HG03135 (cell line): ENCODE measurements at regions not wholly inside any gene's neighbourhood (a gene's known extent, or its start where the extent isn't known, plus 50 kb on each side); places are given as distances from the start of the nearest gene placed in this dataset.
"Not testable (repeated sequence)": the region's sequence is repeated elsewhere in the genome, so short reads cannot be mapped to it uniquely, and the experiment has no call there.

Experiments used
- ATAC-seq: cut with Tn5 transposase; IDR thresholded peaks from one replicate; pipeline ENCODE4 v1.9.1; 2021; ENCODE audit warnings: mild to moderate bottlenecking, moderate library complexity; ENCODE audit not compliant: unreplicated experiment

GRCh38 chr3:164927728-164928127, 150.6 kb downstream of the SI start:
- no peak for ATAC-seq

- ATAC-seq = no peak
Measured at GRCh38 chr3:164918905-164919304, 159.4 kb downstream of the SI start.

DNA sequence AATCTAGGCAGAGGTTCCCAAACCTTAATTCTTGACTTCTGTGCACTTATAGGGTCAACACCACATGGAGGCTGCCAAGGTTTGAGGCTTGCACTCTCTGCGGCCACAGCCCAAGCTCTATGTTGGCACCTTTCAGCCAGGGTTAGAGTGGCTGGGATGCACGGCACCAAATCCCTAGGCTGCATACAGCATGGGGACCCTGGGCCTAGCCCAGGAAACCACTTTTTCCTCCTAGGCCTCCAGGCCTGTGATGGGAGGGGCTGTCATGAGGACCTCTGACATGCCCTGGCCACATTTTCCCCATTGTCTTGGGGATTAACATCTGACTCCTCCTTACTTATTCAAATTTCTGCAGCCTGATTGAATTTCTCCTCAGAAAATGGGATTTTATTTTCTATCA, 165.4 kb downstream of the SI start:
- no peak for ATAC-seq

DNA sequence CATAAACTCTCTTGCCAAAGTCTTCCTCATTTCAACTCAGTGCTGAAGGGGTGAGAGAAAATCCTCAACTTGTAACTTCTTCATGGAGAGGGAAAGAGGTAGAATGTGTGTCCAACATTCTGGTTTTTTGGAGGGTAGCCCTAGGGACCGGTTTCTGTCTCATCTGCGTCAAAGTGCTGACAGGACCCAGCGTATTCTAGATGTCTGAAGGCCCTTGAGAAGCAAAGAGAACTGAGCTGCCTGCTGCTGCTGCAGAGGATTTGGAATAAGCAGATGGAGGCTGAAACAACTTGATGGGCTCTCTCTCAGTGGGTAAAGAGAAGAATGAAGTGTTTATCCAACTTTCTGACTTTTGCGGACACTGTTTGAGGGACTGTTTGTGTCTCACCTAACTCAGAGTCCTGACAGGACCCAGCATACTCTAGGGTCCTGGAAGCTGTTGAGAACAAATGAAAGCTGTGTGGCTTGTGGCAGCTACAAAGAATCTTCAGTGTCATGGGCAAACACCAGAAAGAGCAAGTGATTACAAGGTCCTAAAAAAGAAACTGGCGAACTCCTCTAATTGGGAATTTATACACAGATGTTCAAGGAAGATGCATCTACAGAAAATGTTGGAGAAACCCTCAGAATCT, 174.4 kb downstream of the SI start:
- no peak for ATAC-seq

GRCh38 chr3:164897342-164897741, 181.0 kb downstream of the SI start:
- no peak for ATAC-seq

- no peak for ATAC-seq
Measured at GRCh38 chr3:164890061-164890460, 188.2 kb downstream of the SI start.

GRCh38 chr3:164883171-164883570, 195.1 kb downstream of the SI start:
- no peak for ATAC-seq

- no peak for ATAC-seq
Measured at GRCh38 chr3:164879201-164879600, 199.1 kb downstream of the SI start.

- no peak for ATAC-seq
Measured at GRCh38 chr3:164864454-164864853, 213.8 kb downstream of the SI start.

DNA sequence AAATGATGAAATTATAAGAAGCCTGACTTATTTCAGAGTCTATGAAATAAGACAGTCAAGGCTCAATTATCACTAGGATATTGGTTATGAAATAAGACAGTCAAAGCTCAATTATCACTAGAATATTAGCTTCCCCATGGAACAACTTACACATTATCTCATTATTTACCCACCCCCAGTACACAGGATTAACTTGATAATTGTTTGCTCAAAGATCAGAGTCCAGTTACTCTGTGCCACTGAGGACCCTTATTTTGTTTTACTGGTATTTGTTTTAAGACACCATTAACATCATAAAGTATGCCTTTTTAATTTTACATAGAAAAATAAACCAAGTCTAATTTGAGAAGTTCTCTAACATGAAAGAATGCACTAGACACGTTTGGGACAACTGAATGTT, 225.4 kb downstream of the SI start:
- no peak for ATAC-seq

DNA sequence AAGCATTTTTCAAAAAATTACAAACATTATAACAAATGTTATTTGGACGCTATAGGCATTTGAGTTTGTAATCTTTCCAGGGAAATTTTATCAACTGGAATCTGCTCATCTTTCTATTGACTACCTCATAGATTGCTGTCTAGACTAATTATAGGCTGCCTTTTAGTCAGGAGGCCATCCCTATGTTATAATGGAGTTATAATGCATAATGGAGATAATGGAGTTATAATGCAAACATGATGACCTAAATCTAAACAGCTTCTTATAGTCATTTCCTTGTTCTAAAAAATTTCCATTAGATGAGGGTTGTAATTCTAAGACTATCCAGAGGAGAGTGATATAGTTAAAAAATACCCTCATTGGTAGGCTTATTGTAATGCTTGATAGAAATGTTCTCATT, 226.4 kb downstream of the SI start:
- no peak for ATAC-seq

- ATAC-seq = no peak
Measured at GRCh38 chr3:164851204-164851603, 227.1 kb downstream of the SI start.

DNA sequence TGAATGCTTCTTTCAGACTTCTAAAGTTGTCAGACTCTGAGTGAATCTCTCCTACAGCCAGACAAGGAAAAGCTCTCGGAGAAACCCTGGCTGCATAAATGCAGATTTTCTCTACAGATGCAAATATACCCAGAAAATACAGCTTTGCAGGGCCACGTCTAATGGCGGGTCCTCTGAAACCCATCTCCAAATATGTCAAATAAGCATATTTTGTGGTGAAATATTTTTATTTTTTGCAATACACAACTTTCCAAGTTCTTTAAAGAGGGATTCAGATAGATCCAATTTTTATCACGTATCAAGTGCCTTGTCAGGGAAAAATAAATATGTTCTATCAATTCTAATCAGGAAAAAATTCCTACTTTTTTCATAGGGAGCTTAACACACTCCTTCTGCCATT, 229.4 kb downstream of the SI start:
- no peak for ATAC-seq

- ATAC-seq = no peak
Measured at GRCh38 chr3:164845739-164846138, 232.6 kb downstream of the SI start.

DNA sequence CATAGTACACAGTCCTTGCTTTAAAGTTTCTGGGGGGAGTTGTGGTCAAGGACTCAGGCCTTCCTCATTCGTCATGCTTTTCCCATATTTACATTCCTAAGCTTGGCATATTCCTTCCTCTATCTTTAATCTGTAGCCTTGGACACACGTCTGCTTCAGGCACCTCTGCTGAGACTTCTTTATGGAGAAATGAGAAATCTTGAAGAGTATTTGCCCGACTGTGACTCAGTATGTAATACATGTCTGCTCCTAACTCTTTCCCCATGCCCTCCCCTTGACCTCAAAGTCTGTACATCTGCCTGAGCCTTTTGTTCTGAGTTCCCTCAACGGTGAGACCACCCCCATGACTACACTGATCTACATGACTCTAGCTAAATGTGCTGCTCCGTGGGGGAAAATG, 246.1 kb downstream of the SI start:
- ATAC-seq = no peak

DNA sequence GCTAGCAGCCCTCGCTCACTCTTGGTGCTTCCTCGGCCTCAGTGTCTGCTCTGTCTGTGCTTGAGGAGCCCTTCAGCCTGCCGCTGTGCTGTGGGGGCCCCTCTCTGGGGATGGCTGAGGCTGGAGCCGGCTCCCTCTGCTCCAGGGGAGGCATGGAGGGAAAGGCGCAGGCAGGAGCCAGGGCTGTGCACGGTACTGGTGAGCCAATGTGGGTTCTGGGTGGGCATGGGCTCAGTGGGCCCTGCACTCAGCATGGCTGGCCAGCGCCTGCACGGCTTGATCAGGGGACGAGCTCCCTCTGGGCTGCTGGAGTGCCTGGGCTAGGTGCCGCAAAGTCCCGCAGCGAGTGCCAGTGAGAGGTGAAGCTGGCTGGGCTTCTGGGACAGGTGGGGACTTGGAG, 260.0 kb downstream of the SI start:
- no peak for ATAC-seq

GRCh38 chr3:164814106-164814505, 264.2 kb downstream of the SI start:
- ATAC-seq = no peak

DNA sequence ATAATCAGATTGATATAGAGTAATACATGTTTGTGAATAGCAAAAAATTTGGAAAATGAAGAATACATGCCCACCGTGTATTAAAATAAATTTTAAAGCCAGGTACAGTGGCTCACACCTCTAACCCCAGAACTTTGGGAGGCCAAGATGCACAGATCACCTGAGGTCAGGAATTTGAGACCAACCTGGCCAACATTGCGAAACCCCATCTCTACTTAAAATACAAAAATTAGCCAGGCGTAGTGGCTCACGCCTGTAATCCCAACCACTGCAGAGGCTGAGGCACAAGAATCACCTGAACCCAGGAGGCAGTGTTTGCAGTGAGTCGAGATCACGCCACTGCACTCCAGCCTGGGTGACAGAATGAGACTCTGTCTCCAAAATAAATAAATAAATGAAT, 266.3 kb downstream of the SI start:
- ATAC-seq = no peak

DNA sequence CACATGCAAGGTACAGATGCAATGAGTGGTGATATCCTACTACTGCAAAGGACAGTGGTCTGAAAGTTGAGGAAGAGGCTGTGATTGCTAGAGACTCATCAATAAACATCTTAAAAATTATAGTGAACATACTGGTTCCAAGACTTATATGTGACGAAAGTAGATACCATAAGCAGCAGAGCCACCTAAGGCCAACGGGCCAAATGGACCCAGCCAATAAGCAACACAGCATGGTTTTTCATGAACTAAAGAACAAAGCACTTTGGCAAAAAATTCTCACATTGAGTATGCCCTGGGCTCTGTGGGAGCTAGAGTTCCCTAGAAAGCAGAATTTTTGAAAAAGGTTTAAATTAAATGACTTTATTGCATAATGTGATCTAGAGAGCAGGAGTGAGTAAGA, 272.1 kb downstream of the SI start:
- ATAC-seq = no peak

GRCh38 chr3:164794099-164794498, 284.2 kb downstream of the SI start:
- no peak for ATAC-seq

- no peak for ATAC-seq
Measured at GRCh38 chr3:164791263-164791662, 287.0 kb downstream of the SI start.

DNA sequence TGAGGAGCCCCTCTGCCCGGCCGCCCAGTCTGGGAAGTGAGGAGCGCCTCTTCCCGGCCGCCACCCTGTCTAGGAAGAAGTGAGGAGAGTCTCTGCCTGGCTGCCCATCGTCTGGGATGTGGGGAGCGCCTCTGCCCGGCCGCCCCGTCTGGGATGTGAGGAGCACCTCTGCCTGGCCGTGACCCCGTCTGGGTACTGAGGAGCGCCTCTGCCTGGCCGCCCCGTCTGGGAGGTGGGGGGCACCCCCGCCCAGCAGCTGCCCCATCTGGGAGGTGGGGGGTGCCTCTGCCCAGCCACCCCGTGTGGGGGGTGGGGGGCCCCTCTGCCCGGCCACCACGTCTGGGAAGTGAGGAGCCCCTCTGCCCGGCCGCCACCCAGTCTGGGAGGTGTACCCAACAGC, 293.9 kb downstream of the SI start:
- ATAC-seq = not testable (repeated sequence)

GRCh38 chr3:164781755-164782154, 296.5 kb downstream of the SI start:
- ATAC-seq = no peak

- ATAC-seq = no peak
Measured at GRCh38 chr3:164779816-164780215, 298.5 kb downstream of the SI start.
